Erythroblast (primary cell): ENCODE measurements at regions not wholly inside any gene's neighbourhood (a gene's known extent, or its start where the extent isn't known, plus 50 kb on each side); places are given as distances from the start of the nearest gene placed in this dataset.

Experiments used
- DNase-seq, 2 experiments: peaks; one replicate each; lab custom pipeline; 2025; lab: John Stamatoyannopoulos, UW
- GATA1 ChIP-seq: IDR thresholded peaks from 2 replicates; pipeline ENCODE4 v1.6.1; 2011; ENCODE audit warnings: low read depth, mild to moderate bottlenecking, control low read depth, low read length, moderate library complexity
- POLR2A ChIP-seq: IDR thresholded peaks from 2 replicates; pipeline ENCODE4 v1.6.1; 2011; ENCODE audit warnings: mild to moderate bottlenecking, low read length

DNA sequence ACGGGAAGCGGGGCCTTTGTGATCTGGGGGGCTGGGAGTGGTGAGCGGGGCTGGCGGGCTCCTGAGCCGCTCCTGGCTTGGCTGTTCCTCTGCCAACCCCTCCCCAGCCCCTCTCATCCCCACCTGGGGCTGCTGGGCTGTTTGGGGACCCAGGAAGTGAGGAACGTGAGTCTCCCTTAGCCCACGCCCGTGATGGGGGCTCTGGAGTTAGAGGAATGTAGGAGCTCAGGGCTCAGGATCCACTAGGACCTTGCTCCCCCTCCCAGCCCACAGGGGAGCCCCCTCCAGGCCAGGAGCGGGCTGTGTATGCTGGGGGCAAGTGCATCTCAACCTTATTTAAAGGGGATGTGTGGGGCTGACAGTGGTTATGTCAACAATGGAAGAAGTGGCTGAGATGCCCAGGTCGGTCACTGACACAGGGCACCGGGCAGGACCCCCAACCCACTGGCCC lies 134.1 kb downstream of the URI1 start:
- no peak for TF ChIP-seq GATA1
- no peak for TF ChIP-seq POLR2A
- no peak for DNase-seq

DNA sequence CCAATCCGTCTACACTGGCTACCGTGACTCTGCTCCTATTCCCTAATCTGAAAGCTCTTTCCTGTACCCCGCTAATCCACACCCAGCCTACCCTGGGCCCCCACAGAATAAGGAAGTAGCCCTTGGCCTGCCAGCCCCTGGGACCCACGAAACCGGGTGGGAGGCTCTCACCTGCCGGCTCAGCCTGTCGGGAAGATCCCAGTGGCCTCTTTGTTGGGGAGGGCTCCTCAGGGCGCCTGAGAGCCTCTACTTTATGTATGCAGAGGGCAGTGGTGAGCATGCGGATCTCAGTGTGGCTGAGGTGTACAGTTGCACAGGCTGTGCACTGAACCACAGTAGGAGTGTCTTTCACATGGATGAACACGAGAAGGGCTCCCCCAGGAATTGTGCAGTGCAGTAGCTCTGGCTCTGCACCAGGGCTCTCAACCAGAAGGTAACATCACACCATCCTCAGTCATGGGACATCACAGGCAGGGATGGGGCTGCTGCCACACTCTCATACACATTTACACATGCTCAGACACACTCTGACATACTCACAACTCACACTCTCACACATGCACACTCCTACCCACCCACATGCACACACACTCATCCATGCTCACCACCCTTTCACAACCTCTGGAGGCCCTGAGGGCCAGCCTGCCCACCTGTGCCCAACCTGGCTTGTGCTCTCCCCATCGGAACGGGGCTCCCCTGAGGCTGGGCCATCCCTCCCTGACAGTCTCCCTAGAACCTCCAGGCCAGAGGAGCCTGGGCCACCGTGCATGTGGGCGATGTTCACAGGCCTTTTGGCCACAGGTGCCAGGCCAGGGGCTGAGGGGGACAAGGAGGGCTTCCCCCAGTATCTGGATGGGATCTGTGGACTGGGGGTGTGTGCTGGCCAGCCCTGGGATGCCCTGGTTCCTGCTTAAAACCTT lies 135.0 kb downstream of the URI1 start:
- no peak for TF ChIP-seq GATA1
- no peak for DNase-seq

DNA sequence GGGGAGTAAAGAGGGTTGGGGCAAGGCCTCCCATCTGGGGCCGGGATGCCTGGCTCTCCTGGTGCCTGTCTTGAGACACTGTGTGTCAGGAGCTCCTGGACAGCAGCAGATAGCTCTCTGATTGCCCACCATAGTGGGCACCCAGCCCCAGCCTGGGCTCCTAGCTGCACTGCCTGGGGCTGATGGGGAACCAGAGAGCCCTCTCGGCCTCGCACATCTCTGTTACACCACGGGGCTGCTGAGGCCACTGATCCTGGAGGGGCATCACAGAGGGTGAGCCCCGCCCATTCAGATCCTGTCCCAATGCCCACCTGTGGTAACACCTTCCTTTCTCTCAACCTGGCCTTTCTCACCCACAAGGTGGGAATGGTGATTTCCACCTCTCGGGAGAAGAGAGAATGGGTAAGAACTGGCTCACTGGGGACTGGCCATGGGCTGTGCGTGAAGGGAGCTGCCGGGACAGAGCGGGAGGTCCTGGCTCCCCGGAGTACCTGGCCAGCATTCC lies 135.9 kb downstream of the URI1 start:
- no peak for DNase-seq
- TF ChIP-seq GATA1 = no peak
- TF ChIP-seq POLR2A = no peak

DNA sequence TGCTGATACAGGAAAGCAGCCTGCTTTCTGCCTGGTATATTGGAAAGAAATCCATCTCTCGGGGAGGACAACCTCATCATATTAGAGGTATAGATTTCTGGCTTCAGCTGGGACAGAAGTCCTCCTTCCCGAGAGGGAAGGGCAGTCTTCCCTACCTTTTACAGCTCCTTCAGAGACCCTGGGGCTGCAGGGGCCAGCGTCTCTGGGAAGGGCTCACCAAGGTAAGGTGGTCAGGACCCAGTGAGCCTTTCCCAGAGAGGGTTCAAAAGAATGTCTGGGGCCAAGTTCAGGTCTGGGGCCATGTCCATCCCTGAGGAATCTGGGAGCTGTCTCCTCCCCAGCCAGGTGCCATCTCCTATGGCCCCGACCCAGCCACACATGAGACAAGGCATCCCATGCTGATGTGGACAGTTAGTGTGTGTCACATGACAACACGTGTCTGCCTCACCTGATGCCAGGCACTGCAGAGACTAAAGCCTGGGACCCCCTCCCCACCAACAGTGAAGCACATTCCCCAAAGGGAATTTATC lies 136.4 kb downstream of the URI1 start:
- TF ChIP-seq GATA1 (no peak), POLR2A (no peak)
- DNase-seq = no peak

GRCh38 chr19:30079200-30079599 lies 137.2 kb downstream of the URI1 start:
- no peak for DNase-seq
- no peak for TF ChIP-seq POLR2A
- TF ChIP-seq GATA1 = no peak

- no peak for DNase-seq
- TF ChIP-seq POLR2A (no peak), GATA1 (no peak)
Observed at GRCh38 chr19:30082168-30082567, 140.1 kb downstream of the URI1 start.

DNA sequence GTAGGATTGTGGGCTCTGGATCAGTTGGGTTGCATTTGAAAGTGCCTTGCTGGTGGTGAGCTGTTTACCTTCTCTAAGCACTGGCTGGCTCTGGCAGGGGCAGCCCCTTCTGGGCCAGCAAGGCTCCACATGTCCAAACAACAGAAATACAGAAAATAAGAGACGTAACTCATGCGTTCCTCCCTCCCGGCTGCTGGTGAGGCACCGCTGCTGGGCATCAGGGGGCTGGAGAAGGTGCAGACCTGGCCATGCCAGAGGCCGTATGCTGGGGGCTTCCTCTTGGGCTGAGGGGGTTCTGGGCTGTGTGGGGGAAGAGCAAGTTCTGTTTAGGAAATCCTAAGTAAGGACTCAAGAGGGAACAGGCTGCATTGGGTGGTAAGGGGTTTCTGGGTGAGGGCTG lies 140.6 kb downstream of the URI1 start:
- no peak for DNase-seq
- TF ChIP-seq GATA1 (no peak), POLR2A (no peak)

GRCh38 chr19:30083125-30083681 lies 141.2 kb downstream of the URI1 start:
- TF ChIP-seq GATA1 (no peak), POLR2A (no peak)
- DNase-seq = no peak

DNA sequence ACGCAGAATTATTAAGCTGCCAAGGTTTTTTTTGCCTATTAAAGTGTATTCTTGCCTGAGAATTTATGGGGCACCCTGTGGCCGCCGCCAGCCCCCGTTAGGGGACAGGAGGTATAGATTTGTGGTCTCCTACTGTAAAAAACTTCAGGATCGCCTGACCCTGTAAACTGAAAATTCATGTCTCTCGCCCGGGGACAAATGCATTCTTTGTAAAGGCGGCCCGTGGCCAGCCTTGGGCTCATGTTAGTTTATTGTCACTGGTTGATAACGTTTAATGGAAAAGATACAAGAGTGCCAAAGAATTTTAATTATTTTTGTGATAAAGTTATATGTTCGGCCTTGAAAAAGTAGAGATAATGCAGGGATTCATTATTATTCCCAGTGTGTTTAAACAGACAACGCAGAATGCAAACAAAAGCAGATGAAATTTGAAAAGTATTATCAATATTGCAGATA lies 141.7 kb downstream of the URI1 start:
- TF ChIP-seq GATA1 (no peak), POLR2A (no peak)
- no peak for DNase-seq

DNA sequence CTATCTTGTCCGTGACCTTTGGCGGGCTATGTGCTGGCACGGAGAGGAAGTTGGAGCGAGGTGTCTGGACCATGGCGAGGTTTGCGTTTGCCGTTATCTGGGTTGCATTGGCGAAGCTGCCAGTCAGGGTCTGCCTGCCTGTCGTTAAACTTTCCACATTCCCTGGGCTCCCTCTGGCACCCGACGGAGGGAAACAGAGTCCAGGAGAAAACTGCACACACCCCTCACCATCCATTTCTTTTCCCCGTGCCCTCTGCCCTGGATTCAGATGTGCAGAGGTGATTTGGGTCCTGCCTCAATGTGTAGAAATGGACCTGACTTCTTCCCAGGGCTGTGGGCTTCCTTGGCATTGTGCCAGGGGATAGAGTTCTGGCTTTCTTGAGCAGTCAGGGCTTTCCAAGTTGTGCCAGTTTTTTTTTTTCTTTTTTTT lies 142.4 kb downstream of the URI1 start:
- TF ChIP-seq POLR2A = no peak
- TF ChIP-seq GATA1 = no peak
- DNase-seq = no peak

DNA sequence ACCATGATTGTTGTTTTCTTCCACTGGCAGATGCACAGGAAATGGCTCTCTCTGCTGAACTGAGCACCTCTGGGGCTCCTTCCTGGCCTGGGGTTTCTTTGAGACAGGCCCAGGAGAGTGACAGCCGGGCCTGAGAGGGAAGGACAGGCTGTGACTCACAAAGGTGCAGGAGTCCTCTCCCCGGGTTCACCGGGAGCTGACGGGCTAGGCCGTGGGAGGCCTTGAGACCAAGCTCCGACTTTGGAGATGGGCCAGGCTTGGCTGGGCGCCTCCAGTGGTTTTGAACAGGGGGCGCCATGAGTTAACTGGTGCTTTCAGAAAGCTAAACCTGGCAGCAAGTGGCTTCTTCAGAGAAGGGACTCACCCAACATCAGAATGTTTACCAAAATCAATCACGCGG lies 143.4 kb downstream of the URI1 start:
- TF ChIP-seq GATA1 (no peak), POLR2A (no peak)
- no peak for DNase-seq

GRCh38 chr19:30086220-30086619 lies 144.2 kb downstream of the URI1 start:
- TF ChIP-seq POLR2A = no peak
- no peak for TF ChIP-seq GATA1
- DNase-seq = no peak

DNA sequence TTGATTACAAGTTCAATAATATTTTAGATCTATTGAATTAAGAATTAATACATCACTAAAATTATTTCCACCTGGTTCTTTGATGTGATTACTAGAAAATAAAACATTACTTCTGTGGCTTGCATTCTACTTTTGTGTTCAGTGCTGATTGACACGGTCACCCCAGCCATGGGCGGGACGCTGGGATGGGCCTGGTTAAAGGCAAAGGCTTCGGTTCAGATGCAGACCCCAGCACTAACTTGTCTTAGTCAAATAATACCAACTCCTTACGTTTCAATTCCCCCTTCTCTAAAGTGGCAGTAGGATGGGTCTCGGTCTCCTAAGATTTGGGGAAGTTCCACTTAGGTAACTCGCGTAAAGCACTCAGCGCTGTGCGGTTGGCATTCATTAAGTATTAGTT lies 144.9 kb downstream of the URI1 start:
- DNase-seq = no peak
- no peak for TF ChIP-seq POLR2A
